HL-60/S4 treated with phorbol 12-myristate 13-acetate at 8.2 ng/mL for 4 days and 3 days (cell line): ENCODE measurements at regions not wholly inside any gene's neighbourhood (a gene's known extent, or its start where the extent isn't known, plus 50 kb on each side); places are given as distances from the start of the nearest gene placed in this dataset.

Experiments used
- in situ Hi-C: fragments of 300-500 bp; cut with MboI; formaldehyde crosslinking; loops from 2 replicates; pipeline ENCODE4 v1.15.0; 2022; ENCODE audit warnings: low sequenced_read_pairs

DNA sequence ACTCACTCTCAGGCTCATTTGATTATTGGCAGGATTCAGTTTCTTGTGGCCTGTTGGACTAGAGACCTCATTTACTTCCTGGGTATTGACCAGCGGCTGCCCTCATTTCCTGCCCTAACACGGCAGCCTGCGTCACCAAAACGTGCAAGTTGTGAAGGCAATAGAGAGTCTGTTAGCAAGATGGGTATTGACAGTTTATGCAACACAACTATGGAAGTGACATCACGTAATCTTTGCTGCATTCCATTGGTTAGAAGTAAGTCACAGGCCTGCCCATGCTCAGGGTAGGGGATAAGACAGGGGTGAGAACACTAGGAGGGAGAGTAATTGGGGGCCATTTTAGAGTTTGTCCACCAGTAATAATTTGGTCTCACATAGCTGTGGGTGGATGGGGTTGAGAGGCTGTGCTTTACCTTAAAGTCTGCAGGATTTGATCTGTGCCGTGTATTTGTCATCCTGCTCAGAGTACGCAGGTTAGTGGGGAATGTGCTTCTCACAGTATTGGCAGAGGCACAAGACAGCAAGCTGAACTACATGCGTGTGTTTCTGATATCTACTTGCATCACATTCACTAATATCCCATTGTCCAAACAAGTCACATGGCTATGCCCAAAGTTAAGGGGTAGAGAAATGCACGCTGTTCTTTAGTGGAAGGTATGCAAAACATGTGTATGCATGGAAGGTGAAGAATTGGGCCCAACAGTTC is 83.3 kb downstream of the EDEM1 start:
- in situ Hi-C loops = no loop called here

DNA sequence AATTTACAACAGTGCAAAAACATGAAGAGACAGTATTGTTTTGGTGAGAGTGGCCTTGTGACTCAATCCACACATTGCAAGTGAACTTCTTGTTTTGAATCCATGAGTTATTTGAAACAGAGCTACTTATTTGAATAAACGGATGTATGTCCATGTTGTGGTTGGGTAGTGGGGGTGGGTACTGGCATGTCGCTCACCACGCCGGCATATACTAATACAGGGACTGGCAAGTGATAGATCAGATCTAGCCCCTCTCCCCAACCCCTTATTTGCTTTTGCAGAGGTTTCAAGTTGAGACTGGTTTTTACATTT is 83.8 kb downstream of the EDEM1 start:
- in situ Hi-C loops = no loop called here

DNA sequence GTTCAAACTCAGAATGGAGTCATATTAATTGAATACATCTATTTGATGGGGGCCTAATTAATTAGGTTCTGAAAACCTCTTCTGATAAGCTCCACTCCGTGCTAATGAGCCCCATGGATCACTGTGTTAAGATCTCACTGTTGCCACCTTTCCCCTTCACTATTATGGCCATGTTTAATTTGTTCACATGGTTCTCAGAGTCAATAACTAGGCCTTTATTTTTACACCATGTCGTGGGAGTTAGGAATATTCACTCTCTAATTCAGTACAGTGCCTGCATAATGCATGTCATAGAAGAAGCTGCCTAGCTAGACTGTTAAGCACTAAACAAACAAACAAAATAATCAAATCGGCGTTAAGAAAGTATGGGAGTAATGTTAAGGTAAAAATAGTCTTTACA is 84.9 kb downstream of the EDEM1 start:
- in situ Hi-C loops = no loop called here

DNA sequence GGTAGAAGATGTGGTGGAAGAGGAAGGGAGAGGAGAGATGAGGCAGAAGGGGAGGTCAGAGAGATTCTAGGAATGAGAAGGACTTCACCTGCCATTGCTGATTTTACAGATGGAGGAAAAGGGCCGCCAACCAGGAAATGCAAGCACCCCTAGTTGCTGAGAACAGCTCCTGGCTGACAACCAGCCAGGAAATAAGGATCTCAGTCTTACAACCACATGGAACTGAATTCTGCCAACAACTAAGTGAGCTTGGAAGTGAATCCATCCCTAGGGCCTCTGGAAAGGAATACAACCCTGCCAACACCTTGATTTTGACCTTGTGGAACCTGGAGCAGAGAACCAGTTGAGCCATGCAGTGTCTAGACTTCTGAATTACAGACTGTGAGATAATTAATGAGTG is 86.6 kb downstream of the EDEM1 start:
- in situ Hi-C loops = no loop called here

DNA sequence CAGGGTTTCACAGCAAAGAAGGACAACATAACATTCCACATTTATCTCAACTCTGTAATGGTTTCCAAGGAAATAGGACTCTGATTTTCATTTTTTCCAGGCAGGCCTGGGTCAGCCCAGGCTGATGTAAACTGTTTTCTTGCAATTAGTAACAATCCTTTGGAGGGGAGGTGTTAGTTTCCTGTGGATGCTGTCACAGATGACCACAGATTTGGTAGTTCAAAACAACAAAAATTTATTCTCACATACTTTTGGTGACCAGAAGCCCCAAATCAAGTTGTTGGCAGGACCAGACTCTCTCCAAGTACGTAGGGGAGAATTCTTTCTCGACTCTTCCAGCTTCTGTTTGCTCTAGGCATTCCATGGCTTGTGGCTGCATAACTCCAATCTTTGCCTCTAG is 88.0 kb downstream of the EDEM1 start:
- in situ Hi-C loops = no loop called here

DNA sequence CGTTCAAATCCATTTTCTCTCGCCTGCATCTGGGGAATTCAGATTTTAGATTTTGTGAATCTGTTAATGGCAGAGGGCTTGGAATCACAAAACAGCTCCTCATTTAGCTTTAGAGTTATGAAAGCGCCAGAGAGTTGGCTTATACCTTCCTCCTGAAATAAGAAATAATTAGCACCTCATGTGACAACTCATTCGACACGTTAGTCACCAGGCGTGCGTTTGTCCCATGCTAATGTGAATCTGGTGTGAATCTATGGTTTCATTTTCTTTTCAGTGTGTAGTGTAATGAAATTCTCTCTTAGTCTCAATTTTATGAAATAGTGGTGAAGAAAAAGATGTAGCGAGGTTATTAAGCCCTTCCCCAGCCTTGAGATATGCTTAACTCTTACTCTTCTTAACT is 89.4 kb downstream of the EDEM1 start:
- in situ Hi-C loops = no loop called here

DNA sequence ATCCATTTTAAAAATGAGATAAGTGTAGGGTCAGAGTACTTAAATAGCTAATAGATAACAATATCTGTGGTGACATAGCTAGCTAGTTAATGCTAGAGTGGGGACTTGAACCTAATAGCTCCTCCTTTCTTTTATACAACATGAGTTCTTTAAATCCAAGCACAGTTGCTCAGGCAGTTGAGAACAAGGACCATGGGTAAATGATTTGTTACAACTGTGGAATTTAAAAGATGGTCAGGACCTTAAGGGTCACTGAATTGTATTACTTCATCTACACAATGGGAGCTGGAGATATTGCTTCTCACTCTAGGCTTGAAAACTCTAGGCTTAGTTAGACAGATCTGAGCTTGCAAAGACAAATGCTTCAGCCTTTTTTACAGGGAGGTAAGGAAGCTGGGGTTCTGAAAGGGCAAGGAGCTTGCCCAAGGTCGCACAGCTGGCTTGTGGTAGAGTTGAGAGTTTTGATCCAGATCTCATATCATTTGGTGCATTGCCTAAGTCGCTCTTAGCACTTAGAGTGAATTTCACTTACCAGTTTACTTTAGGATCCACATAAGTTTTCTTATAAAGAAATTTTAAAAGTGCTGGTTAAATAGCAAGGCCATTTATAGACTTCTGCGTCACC is 90.2 kb downstream of the EDEM1 start:
- in situ Hi-C loops = no loop called here

DNA sequence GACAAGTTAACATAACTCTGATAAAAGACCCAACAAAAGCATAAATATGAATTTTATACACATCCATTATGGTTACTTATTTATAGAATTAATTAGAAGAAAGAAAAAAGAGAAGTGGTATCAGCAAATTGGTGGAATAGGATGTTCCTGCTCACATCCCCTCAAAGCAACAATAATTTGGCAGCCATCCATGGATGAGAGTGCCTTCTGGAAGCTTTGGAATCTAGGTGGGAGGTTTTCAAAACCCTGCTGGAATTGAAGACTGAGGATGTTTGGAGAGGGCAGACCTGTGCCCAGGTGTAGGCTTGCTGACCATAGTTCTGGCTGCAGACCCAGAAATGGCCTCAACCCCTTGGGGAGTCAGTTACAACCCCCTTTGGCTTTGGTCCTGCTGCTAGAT is 91.2 kb downstream of the EDEM1 start:
- in situ Hi-C loops = no loop called here

DNA sequence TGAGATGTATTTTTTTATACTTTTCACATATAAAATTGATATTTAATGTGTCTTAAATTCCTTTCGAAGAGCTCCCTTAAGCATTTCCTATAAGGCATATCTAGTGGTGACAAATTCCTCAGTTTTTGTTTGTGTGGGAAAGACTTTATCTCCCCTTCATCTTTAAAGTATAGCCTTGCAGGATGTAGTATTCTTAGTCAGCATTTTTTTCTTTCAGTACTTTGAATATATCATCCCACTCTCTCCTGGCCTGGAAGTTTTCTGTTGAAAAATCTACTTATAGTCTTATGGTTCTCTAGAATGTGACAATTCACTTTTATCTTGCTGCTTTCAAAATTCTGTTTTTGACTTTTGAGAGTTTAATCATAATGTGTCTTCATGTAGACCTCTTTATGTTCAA is 95.2 kb downstream of the EDEM1 start:
- in situ Hi-C loops = no loop called here

DNA sequence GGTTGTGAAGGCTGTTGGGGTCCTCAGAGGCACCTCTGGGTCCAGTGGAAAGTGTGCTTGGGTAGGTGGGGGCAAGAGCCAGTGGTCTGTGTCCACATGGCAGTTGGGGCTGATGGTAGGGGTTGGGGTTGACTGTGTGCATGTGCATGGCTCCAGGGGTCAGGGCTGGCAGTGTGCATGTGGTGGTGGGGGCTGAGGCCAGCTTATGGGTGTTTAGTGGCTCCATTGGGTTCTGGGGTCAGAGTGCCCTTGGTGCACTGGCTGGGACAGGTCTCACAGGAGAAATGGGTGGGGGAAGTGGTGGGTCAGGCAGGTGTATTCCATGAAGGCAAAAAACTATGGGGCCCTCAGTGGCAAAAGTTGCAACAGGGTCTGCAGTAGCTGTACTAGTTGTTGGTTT is 97.9 kb downstream of the EDEM1 start:
- in situ Hi-C loops = no loop called here

DNA sequence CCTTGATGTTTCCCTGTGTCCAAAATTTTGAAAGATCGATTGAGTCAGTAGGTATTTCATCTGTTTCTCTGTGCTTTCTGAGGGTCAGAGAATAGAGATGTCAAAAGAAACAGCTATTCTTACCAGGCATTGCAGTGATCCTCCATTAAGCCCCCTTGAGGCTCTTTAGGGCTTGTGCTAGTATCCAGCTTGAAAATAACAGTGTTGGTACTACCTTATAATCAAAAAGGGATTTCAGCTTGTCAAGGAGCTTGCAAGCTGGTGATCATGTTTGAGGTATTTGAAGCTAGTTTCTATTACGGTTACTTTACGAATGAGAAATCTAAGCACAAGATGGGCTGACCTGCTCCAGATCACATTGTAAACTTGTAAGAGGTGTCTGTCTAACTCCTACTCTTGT is 103.4 kb downstream of the EDEM1 start:
- in situ Hi-C loops = no loop called here

DNA sequence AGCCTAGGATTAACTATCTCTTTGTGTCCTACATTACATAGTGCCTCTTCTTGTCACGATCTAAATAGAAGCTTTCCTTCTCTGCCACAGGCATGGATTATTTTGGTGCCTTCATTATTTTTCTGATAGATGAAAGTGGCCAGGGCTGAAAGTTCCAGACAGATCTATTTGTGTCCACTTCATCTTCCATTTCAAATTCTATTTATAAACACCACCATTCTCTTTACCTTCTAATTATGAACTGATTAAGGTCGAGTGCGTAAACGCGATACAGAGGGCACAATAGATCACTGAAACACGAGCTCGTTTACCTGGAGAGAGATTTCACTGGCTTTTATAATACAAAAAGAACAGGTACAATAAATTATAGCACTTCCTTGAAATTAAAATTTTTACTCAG is 105.0 kb downstream of the EDEM1 start:
- in situ Hi-C loops = no loop called here

DNA sequence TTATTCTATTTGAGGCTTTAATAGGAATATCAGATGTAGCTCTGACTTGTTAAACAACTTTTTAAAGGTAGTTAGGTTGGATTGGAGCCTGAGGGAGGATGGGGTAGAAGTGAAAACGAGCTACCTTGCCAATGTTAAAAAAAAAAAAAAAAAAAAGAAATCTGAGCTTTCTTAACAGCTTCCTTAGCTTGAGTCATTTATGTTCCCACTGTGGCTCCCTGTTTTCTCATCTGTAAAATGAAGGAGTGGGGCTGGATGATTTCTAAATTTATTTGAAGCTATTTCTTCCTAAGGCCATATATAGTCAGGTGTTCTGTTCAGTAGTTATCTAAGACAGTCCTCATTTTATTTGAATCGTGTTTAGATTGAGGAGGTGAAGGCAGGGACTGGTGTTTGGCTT is 105.7 kb downstream of the EDEM1 start:
- in situ Hi-C loops = no loop called here

DNA sequence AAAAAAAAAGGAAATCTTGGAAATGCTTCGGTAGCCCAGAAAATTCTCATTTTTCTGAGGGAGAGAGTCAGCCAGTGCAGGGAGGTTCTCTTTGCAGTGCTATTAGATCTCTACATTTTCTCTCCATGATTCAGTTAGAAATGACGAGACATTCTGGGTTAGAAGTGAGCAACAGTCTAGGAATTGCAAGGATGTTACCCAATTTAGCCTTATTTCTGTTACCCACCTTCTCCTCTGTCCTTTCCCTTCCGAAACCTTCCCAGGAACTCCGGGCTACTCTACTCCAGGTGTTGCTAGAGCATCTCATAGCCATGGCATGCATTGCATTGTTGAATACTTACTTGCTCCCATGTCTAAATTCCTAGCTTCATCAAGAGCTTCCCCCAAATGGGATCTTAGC is 106.8 kb downstream of the EDEM1 start:
- in situ Hi-C loops = no loop called here

DNA sequence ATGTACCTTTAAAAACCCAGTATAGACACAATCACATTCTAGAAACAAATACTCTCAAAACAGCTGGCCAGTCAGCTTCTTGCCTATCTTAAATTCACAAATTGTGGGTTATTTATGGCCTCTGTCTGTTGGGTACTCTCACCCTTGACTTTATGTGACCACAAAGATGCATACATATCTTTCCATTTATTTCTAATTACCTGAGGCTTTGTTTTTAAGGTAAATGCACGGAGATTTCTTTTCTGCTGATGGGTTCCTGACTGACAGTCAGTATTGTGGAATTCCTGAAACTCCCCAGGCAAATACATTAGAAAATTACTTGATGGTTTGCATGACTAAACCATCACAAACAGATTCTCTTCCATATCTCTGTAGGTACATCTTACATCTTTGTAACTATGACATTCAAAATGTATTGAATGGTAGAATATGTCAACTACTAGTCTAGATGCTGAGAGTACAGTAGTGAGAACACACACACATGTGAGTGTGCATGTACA is 107.7 kb downstream of the EDEM1 start:
- in situ Hi-C loops = no loop called here

DNA sequence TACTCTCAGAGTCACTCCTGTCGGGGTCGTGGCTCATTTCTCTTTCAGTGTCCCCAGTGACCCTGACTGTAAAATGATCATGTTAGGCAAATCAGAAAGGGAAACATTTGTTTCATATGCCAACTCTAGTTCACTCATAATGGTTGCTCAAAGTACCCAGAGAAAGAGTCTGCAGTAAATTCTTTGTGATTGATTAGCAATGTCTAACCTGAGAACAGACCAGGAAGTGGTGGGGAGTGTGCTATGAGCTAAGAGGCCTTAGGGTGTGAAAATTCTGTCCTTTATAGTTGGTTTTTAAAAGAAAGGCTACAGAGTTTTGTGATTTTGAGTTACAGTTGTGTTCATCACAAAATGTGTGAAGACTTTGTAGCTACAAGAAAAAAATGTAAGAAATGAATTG is 108.9 kb downstream of the EDEM1 start:
- in situ Hi-C loops = no loop called here

DNA sequence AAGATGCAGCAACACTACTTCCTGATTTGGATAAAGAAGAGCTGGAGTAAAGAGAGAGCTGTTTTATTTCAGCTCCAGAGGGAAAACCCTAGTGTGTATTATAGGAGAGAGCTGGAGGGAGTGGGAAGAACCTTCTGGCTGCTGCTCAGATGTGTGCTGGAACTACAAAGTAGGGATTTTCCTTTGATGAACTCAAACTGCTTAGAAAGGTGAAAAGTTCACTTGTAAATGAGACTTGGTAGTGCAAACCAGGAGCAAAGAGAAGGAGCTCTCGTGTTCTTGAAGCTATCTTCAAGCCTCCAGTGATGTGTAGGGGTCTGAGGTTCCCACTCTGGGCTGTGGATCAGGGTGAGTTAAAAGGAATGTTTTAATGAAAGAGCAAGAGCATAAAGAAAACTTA is 110.4 kb downstream of the EDEM1 start:
- in situ Hi-C loops = no loop called here

DNA sequence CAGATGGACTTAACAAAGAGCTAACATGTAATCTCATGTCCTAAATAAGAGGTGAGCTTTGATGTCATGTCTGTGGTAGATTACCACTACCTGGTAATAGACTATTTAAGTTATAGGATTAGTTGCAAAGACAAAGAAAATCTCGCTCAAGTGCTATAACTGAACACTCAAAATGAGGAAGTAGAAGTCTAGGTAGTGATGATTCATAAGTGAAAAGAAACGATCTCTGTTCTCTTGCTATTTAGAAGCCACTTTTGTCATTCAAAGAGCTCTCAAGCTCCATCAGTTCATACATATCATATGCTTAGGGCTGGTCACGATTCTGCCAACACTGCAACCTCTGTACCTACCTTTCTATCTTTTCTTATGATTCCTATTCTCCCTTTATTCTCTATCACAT is 110.9 kb downstream of the EDEM1 start:
- in situ Hi-C loops = no loop called here

DNA sequence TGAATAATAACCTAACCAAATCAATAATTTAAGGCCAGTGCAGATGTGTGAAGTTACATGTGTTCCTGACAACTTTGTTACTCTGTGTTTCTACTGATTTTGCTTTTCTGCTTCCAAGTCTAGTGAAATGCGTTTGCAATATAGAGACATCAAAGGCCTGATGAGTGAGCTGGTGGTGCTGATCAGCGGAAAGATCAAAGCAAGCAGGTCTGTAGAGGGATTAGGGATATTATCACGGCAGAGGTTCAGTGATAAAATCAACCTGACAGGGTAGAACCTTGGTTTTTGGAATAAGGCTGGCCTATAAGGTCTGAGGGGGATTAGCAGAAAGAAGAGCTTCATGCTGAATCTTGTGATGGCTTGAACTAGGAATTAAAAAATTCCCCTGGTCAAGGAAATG is 111.7 kb downstream of the EDEM1 start:
- in situ Hi-C loops = no loop called here

DNA sequence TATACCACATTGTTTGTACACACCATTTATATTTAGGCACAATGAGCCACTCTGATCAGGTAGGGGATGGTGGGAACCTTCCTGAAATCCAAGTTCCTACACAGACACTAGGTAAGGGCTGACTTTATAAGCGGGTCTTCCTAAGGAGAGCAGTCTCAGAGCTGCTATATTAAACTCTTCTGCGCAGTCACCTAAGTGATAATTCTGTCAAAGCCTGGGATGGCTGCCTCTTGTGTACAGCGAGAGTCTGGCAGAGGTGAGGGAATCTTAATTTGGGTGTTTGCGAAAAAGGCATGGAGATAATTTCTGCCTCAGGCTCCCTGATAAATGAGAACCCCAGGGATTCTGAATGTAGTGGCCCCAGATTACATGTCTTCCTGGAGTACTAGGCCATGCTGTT is 113.1 kb downstream of the EDEM1 start:
- in situ Hi-C loops = loop anchor here (25.0 kb wide), 1 partner anchor 1487 kb away; no protein-coding TSS in a partner anchor

DNA sequence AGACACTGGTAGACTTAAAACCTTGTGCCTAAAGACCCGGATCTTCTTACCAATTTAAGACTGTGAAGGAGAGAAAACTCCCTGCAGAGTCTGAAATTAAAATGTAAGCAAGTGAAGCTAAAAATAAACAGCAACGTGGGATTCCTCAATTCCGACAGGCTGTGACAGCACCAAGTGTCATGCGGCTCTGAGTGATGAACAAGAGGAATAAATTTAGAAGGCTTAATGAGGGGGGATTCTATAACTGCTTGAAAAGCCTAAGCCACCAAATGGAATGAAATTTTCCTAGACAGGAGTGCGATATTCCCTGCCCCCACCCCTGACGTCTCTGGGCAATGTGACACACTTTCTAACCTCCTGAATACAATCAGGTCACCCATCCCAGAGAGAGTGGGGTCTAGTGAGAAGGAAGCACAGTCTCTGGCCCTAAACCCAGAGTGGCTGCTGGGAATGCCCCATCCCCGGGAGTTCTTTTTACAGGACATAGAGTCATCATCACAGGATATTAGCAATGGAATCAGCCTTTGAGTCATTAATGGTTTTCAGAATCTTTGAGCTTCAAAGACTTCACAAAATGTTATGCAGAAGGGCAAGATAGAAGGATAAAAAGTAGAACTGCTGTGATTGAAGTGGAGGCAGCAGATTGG is 114.3 kb downstream of the EDEM1 start:
- in situ Hi-C loops = loop anchor here (25.0 kb wide), 1 partner anchor 1486 kb away; no protein-coding TSS in a partner anchor

DNA sequence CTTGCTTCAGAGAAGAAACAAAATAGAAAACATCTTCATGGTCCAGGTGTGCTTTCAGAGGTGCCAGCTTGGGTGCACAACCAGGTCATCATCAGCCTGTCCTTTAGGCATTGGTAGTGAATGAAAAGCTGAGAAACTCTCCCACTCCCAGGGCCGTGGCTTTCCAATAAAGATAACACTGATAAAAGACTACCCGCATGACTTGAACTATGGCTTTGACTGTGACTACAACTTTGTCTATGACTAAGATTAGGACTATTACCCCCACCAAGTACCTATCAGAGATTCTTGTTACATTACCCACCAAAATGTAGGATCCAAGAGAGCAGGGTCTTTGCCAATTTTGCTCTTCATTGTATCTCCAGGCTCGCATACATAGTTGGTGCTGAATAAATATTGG is 115.2 kb downstream of the EDEM1 start:
- in situ Hi-C loops = loop anchor here (25.0 kb wide), 1 partner anchor 1485 kb away; no protein-coding TSS in a partner anchor
